ENCODE measurements at regions not wholly inside any gene's neighbourhood (a gene's known extent, or its start where the extent isn't known, plus 50 kb on each side); places are given as distances from the start of the nearest gene placed in this dataset.

DNA sequence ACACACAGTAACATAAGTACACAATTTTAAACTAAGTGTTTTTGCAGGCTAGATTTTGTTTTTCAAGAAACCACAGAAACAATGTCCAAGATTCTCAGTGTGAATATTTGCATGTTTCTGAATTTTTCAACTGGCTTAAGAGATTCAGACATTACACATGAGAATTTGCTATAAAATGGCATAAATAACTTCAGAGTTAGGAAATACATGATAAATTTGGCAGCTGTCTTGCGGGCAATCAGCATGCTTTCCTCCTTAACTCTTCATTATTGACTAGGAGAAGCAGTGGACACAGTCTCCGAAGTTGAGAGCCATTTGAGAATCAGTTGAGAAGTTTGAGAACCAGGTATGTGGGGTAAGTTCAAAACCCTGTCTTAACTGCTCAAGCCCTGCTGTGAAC, 625.6 kb upstream of the SGO1 start:
- TF ChIP-seq CTCF (conservative IDR thresholded peaks at IDR 0.05; ENCODE audit: low read length) = no peak
- TF ChIP-seq EZH2phosphoT487 (IDR thresholded peaks at IDR 0.05; ENCODE audit: borderline replicate concordance) = no peak

All from Loucy (cell line).